Fibroblast of lung (primary cell): ENCODE measurements at regions not wholly inside any gene's neighbourhood (a gene's known extent, or its start where the extent isn't known, plus 50 kb on each side); places are given as distances from the start of the nearest gene placed in this dataset.

Source experiments
- EZH2 ChIP-seq: IDR thresholded peaks from 2 replicates; pipeline ENCODE4 v1.5.1; 2012; ENCODE audit warnings: low read length, control low read depth, mild to moderate bottlenecking; ENCODE audit errors: missing control alignments
- TF ChIP-seq, protein P1 (sequence below), 2 donors: IDR thresholded peaks in 1 of 2; conservative IDR thresholded peaks in 1 of 2; 1 replicate in 1 of 2; 2 replicates in 1 of 2; pipeline ENCODE4 v1.5.1; 2011 to 2012; ENCODE audit warnings: low read length in 2 of 2, control low read depth in 1 of 2, inconsistent platforms in 1 of 2, low read depth in 1 of 2, mild to moderate bottlenecking in 1 of 2

DNA sequence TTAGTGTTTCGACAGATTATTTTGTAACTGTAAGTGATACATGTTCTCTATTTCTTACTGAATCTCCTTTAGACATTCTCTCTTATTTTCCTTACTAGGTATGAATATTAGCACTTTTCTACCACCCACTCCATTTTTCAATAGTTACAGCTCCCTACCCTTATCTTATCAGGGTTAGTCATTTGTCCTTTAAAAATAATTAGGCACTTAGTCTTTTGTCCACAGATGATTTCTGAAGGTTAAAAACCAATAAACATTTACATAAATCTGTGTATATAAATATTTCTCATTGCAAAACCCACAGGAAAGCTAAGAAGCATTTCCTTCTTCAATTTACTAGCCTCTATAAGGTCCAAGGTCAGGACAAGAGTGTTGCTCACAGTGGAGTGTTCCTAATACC, 624.1 kb upstream of the MIR17HG start:
- TF ChIP-seq, protein P1, sequence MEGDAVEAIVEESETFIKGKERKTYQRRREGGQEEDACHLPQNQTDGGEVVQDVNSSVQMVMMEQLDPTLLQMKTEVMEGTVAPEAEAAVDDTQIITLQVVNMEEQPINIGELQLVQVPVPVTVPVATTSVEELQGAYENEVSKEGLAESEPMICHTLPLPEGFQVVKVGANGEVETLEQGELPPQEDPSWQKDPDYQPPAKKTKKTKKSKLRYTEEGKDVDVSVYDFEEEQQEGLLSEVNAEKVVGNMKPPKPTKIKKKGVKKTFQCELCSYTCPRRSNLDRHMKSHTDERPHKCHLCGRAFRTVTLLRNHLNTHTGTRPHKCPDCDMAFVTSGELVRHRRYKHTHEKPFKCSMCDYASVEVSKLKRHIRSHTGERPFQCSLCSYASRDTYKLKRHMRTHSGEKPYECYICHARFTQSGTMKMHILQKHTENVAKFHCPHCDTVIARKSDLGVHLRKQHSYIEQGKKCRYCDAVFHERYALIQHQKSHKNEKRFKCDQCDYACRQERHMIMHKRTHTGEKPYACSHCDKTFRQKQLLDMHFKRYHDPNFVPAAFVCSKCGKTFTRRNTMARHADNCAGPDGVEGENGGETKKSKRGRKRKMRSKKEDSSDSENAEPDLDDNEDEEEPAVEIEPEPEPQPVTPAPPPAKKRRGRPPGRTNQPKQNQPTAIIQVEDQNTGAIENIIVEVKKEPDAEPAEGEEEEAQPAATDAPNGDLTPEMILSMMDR (conservative IDR thresholded peaks at IDR 0.05 in 1 of 2, IDR thresholded peaks at IDR 0.05 in 1 of 2; ENCODE audit: low read depth in 1 of 2, low read length in 2 of 2) = no peak
- no peak for TF ChIP-seq EZH2
